ENCODE measurements at regions not wholly inside any gene's neighbourhood (a gene's known extent, or its start where the extent isn't known, plus 50 kb on each side); places are given as distances from the start of the nearest gene placed in this dataset.
A peak's percentile ranks its signal among the peaks of the same experiment; 100 is the strongest.

DNA sequence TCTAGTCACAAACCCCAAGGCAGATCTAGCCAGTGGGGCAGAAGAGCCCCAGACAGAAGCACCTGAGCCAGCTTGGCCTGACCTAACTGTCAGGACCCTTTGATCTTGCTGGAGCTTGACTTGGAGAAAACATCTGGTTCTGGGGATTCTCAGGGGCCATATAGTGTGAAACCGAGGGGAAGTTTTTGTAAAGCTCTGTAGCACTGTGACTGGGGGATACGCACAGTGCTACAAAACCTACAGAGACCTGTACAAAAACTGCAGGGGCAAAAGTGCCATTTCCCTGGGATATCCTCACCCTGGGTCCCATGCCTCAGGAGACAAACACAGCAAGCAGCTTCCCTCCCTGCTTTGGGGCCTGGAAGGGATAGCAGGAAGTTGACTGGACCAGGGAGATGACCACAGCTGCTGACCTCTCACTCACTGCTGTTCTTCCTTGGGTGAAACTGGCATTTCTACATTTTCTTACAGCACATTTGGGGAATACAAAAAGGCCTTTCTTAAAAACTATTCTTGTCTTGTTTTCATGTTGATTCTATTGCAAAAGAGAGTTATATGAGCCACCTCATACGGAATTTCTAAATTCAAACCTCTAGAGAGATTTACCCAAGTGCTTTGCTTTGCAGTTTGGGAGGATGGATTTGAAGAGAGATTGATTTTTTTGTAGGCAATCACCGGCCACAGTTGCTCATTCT is 140.0 kb downstream of the DAD1 start:
- DNase-seq (ENCODE audit: low read depth, low spot score), result no peak
- no peaks in the 10 kb centered on the region for H3K36me3 ChIP-seq (ENCODE audit: insufficient read depth, low read length)
- H3K9ac ChIP-seq (ENCODE audit: insufficient read length), result no peak overlapping the region
- H3K4me3 ChIP-seq, result no peak overlapping the region
- TF ChIP-seq EZH2 (IDR thresholded peaks at IDR 0.05) (no peak), POLR2AphosphoS5 (IDR thresholded peaks at IDR 0.05; ENCODE audit: borderline replicate concordance, low read depth, low read length) (no peak), FOXP2 (optimal IDR thresholded peaks at IDR 0.05; ENCODE audit: control extremely low read depth, extremely low read length, insufficient read depth) (no peak)
- no peak overlapping the region for H3K27ac ChIP-seq
- H3K9me3 ChIP-seq (ENCODE audit: low read depth, low read length), result no peaks in the 10 kb centered on the region

DNA sequence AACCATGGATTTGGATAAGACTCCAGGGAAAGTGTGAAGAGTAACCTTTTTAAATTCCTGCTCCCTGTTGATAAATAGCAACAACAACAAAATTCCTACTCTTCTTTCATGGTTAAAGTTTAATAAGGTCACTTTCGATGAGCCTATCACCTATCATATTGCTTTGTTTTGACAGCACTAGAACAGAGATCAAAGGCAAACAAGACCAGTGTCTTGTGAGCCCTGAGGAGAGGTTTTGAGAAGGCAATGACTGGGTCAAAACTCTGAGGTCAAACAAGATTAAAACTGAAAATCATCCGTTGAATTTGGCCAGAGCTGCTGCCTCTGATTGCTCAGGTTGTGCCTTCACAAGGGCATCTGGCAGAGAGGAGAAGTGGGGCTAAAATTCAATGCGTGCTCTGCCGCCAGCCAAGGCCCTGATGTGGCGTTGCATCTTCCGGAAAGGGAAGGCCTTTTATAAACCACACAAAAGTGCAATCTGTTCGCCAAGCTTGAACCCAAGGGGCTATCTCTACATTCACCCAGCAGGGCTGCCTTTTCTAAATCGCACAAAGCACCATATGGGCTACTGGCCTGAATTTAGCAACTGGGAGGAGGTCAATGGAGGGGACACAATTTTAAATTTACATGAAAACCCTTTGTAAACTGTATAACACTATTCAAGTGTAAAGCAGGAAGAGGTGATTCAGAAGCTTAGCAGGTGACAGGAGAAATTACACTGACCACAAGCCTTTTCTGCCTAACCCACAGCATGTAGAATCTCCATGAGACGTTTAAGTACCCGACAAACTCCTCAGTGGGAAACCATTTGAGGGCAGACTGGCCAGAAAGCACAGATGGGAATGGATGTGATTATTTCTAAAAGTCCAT is 140.8 kb downstream of the DAD1 start:
- Histone ChIP-seq H3K9ac (ENCODE audit: insufficient read length) (no peak overlapping the region), H3K36me3 (ENCODE audit: insufficient read depth, low read length) (no peaks in the 10 kb centered on the region), H3K9me3 (ENCODE audit: low read depth, low read length) (no peaks in the 10 kb centered on the region), H3K27ac (no peak overlapping the region), H3K4me3 (no peak overlapping the region)
- TF ChIP-seq FOXP2 (optimal IDR thresholded peaks at IDR 0.05; ENCODE audit: control extremely low read depth, extremely low read length, insufficient read depth), result no peak
- no peak for TF ChIP-seq POLR2AphosphoS5 (IDR thresholded peaks at IDR 0.05; ENCODE audit: borderline replicate concordance, low read depth, low read length)
- TF ChIP-seq EZH2 (IDR thresholded peaks at IDR 0.05), result no peak
- no peak for DNase-seq (ENCODE audit: low read depth, low spot score)

- Histone ChIP-seq H3K36me3 (ENCODE audit: insufficient read depth, low read length) (no peaks in the 10 kb centered on the region), H3K9me3 (ENCODE audit: low read depth, low read length) (no peaks in the 10 kb centered on the region), H3K27ac (no peak overlapping the region), H3K9ac (ENCODE audit: insufficient read length) (no peak overlapping the region), H3K4me3 (no peak overlapping the region)
- no peak for DNase-seq (ENCODE audit: low read depth, low spot score)
- TF ChIP-seq POLR2AphosphoS5 (IDR thresholded peaks at IDR 0.05; ENCODE audit: borderline replicate concordance, low read depth, low read length), result no peak
- TF ChIP-seq EZH2 (IDR thresholded peaks at IDR 0.05), result no peak
- no peak for TF ChIP-seq FOXP2 (optimal IDR thresholded peaks at IDR 0.05; ENCODE audit: control extremely low read depth, extremely low read length, insufficient read depth)
Measured at GRCh38 chr14:22438742-22439141, 150.3 kb downstream of the DAD1 start.

GRCh38 chr14:22434901-22435550 is 154.0 kb downstream of the DAD1 start:
- no peak for DNase-seq (ENCODE audit: low read depth, low spot score)
- TF ChIP-seq EZH2 (IDR thresholded peaks at IDR 0.05) (no peak), FOXP2 (optimal IDR thresholded peaks at IDR 0.05; ENCODE audit: control extremely low read depth, extremely low read length, insufficient read depth) (no peak), POLR2AphosphoS5 (IDR thresholded peaks at IDR 0.05; ENCODE audit: borderline replicate concordance, low read depth, low read length) (no peak)
- Histone ChIP-seq H3K36me3 (ENCODE audit: insufficient read depth, low read length) (no peaks in the 10 kb centered on the region), H3K27ac (no peak overlapping the region), H3K9ac (ENCODE audit: insufficient read length) (no peak overlapping the region), H3K9me3 (ENCODE audit: low read depth, low read length) (no peaks in the 10 kb centered on the region), H3K4me3 (no peak overlapping the region)

GRCh38 chr14:22434030-22434429 is 155.0 kb downstream of the DAD1 start:
- no peak for DNase-seq (ENCODE audit: low read depth, low spot score)
- H3K9me3 ChIP-seq (ENCODE audit: low read depth, low read length), result no peaks in the 10 kb centered on the region
- H3K36me3 ChIP-seq (ENCODE audit: insufficient read depth, low read length), result no peaks in the 10 kb centered on the region
- peak overlapping the region; percentile 66 for H3K9ac ChIP-seq (ENCODE audit: insufficient read length)
- peak overlapping the region; percentile 61 for H3K4me3 ChIP-seq
- TF ChIP-seq FOXP2 (optimal IDR thresholded peaks at IDR 0.05; ENCODE audit: control extremely low read depth, extremely low read length, insufficient read depth) (no peak), POLR2AphosphoS5 (IDR thresholded peaks at IDR 0.05; ENCODE audit: borderline replicate concordance, low read depth, low read length) (no peak), EZH2 (IDR thresholded peaks at IDR 0.05) (no peak)
- peak overlapping the region; percentile 99 for H3K27ac ChIP-seq

DNA sequence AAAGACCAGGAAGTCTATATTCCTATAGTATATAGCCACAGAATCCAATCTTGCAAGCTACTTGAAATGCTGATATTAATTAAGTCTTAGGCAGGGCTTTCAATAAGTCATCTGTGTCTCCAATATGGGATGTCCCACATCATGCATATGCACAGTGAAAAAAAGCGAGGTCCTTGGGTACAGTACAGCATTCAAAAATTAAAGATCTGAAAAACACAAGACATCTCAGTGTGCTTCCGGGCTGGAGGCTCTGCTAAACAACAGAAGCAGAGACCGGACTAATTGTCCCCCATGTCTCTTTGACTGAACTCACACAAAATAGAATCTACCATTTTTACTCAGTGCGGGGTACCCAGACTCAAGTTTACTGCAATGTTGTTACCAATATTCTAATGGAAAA is 156.0 kb downstream of the DAD1 start:
- Histone ChIP-seq H3K27ac (peak overlapping the region; percentile 99), H3K36me3 (ENCODE audit: insufficient read depth, low read length) (no peaks in the 10 kb centered on the region), H3K9me3 (ENCODE audit: low read depth, low read length) (no peaks in the 10 kb centered on the region), H3K4me3 (peak overlapping the region; percentile 61), H3K9ac (ENCODE audit: insufficient read length) (peak overlapping the region; percentile 66)
- no peak for DNase-seq (ENCODE audit: low read depth, low spot score)
- TF ChIP-seq POLR2AphosphoS5 (IDR thresholded peaks at IDR 0.05; ENCODE audit: borderline replicate concordance, low read depth, low read length), result no peak
- TF ChIP-seq EZH2 (IDR thresholded peaks at IDR 0.05), result no peak
- no peak for TF ChIP-seq FOXP2 (optimal IDR thresholded peaks at IDR 0.05; ENCODE audit: control extremely low read depth, extremely low read length, insufficient read depth)

GRCh38 chr14:22432348-22432976 is 156.6 kb downstream of the DAD1 start:
- DNase-seq (ENCODE audit: low read depth, low spot score), result peak; percentile 99
- no peak for TF ChIP-seq EZH2 (IDR thresholded peaks at IDR 0.05)
- peak; percentile 61 for TF ChIP-seq POLR2AphosphoS5 (IDR thresholded peaks at IDR 0.05; ENCODE audit: borderline replicate concordance, low read depth, low read length)
- TF ChIP-seq FOXP2 (optimal IDR thresholded peaks at IDR 0.05; ENCODE audit: control extremely low read depth, extremely low read length, insufficient read depth), result no peak
- H3K9me3 ChIP-seq (ENCODE audit: low read depth, low read length), result no peaks in the 10 kb centered on the region
- H3K4me3 ChIP-seq, result peak overlapping the region; percentile 61
- no peaks in the 10 kb centered on the region for H3K36me3 ChIP-seq (ENCODE audit: insufficient read depth, low read length)
- peak overlapping the region; percentile 41 for H3K9ac ChIP-seq (ENCODE audit: insufficient read length)
- H3K27ac ChIP-seq, result peak overlapping the region; percentile 99

All from SK-N-MC (cell line).